ENCODE measurements at regions not wholly inside any gene's neighbourhood (a gene's known extent, or its start where the extent isn't known, plus 50 kb on each side); places are given as distances from the start of the nearest gene placed in this dataset.
A peak's percentile ranks its signal among the peaks of the same experiment; 100 is the strongest.

DNA sequence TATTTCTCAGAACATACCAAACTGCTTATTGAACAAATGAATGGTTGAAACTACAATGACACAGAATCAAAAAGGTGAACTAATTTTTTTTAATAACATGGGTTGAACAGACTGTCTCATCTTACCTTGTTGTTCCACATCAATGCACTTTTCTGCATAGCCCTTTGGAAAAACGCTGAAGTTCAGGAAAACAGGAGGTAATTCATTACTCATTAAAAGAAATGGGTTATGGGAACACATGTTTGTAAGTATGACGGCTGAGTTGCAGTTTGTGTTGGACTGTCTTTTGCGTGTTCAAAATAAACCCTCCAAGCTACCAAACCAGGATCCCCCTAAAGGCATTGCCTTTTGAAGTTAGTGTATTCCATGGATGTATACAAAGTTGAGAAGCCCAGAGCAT lies 514.9 kb upstream of the PKN2 start:
- no peak overlapping the region for H3K4me3 ChIP-seq (ENCODE audit: low read depth, poor library complexity, severe bottlenecking)
- TF ChIP-seq POLR2A (IDR thresholded peaks at IDR 0.05): no peak
- TF ChIP-seq, protein P1, sequence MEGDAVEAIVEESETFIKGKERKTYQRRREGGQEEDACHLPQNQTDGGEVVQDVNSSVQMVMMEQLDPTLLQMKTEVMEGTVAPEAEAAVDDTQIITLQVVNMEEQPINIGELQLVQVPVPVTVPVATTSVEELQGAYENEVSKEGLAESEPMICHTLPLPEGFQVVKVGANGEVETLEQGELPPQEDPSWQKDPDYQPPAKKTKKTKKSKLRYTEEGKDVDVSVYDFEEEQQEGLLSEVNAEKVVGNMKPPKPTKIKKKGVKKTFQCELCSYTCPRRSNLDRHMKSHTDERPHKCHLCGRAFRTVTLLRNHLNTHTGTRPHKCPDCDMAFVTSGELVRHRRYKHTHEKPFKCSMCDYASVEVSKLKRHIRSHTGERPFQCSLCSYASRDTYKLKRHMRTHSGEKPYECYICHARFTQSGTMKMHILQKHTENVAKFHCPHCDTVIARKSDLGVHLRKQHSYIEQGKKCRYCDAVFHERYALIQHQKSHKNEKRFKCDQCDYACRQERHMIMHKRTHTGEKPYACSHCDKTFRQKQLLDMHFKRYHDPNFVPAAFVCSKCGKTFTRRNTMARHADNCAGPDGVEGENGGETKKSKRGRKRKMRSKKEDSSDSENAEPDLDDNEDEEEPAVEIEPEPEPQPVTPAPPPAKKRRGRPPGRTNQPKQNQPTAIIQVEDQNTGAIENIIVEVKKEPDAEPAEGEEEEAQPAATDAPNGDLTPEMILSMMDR (IDR thresholded peaks at IDR 0.05): no peak
- WGBS, 2 donors: 73 to 83% methylated on average over 3 of the region's 3 CpGs
- DNase-seq (ENCODE audit: low spot score in 2 of 2): no peak
- intact Hi-C loops (cut with DNase I; ENCODE audit: low total_unique reads): no loop called here

DNA sequence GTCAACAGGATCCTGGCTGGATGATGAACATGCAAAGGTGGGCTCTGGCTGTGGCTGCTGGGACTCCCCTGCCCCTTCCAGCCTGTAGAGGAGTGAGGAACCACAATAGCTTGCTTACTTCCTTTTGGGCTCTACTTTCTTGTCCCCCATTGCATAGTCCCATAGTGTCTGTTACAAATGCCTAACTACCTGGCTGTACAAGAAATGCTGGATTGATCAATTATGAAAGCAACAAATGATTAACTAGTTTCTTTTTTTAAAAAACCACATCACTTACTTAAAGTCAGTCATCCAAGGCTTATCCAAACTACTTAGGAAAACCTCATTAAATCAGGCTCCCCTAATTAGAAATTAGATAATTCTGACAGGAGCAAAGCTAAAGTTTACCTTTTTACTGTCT lies 514.1 kb upstream of the PKN2 start:
- intact Hi-C loops (cut with DNase I; ENCODE audit: low total_unique reads): no loop called here
- no peak for TF ChIP-seq POLR2A (IDR thresholded peaks at IDR 0.05)
- TF ChIP-seq, protein P1 (IDR thresholded peaks at IDR 0.05): no peak
- no peak for DNase-seq (ENCODE audit: low spot score in 2 of 2)
- no peak overlapping the region for H3K4me3 ChIP-seq (ENCODE audit: low read depth, poor library complexity, severe bottlenecking)

DNA sequence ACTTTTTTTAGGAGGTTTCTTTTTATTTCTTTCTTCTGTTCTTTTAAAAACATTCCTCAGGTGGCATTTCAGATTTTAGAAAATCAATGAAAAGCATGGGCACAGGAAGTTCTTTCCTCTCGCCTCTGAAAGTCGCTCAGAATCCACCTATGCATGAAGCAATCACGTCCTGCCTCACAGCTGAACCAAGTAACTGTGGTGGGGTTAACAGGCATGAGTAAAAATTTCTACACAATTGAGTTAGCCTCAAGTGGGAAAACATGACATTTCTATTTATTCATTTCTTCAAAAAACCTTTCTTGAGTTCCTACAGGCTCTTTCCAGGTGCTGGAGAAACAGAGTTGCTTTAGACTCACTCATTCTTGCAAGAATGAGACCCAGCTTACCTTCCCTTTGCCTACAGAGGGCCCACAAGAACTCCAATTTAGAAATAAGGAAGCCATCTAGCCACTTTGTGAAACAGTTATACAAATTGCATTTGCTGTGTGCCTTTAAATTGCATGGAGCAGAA lies 508.9 kb upstream of the PKN2 start:
- 90 to 97% methylated on average over 3 of the region's 3 CpGs for WGBS, 2 donors
- H3K4me3 ChIP-seq (ENCODE audit: low read depth, poor library complexity, severe bottlenecking): no peak overlapping the region
- intact Hi-C loops (cut with DNase I; ENCODE audit: low total_unique reads): no loop called here
- no peak for TF ChIP-seq POLR2A (IDR thresholded peaks at IDR 0.05)
- DNase-seq (ENCODE audit: low spot score in 2 of 2): no peak

DNA sequence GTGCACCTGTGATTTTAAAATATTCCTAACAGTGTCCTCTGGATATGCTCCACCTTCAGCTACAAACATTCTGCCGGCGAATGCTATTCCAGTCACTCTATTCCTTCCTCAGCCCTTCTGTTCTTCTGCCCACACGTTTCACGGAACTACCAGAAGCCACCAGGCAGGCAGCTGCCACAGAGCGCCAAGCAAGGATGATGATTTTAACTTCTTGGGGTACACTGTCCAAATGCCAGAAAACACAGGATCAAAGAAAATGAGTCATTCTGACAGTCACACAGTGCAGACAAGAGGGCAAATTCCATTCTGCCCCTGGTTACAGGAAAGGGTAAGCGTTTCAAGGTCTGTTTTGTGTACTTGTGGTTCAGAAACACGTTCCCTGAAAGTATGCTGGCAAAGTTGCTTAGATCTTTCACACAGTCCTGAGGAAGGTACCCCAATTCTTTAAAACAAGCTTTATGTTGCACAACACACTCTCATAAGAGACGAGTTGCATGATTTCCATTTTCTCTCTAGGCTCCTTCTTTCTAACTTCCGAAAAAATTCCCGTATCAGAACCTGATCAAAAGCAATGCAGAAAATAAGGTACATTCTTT lies 508.3 kb upstream of the PKN2 start:
- DNase-seq (ENCODE audit: low spot score in 2 of 2): no peak
- TF ChIP-seq, protein P1 (IDR thresholded peaks at IDR 0.05): no peak
- TF ChIP-seq POLR2A (IDR thresholded peaks at IDR 0.05): no peak
- WGBS, 2 donors: 49 to 58% methylated on average over 10 of the region's 10 CpGs
- intact Hi-C loops (cut with DNase I; ENCODE audit: low total_unique reads): no loop called here
- no peak overlapping the region for H3K4me3 ChIP-seq (ENCODE audit: low read depth, poor library complexity, severe bottlenecking)

DNA sequence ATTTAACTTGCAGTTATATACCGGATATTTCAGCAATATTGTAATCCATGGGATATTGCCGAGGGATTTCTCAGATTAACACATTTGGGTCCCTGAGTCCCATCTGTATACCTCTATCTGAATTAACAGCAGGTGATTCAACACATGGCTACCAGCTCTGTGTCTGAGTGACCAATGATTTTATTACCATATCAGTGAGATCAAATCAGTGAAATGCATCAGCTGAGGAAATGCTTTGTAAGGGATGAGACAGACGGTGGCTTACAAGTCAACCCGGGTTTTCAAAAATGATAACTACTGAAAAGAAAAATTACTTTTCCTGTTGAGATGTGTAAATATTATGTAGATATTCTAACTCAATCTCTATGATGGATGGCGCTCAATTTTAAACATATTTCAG lies 504.1 kb upstream of the PKN2 start:
- DNase-seq (ENCODE audit: low spot score in 2 of 2): no peak
- TF ChIP-seq, protein P1 (IDR thresholded peaks at IDR 0.05): no peak
- TF ChIP-seq POLR2A (IDR thresholded peaks at IDR 0.05): no peak
- 80 to 86% methylated on average over 5 of the region's 5 CpGs for WGBS, 2 donors
- H3K4me3 ChIP-seq (ENCODE audit: low read depth, poor library complexity, severe bottlenecking): no peak overlapping the region
- intact Hi-C loops (cut with DNase I; ENCODE audit: low total_unique reads): no loop called here

DNA sequence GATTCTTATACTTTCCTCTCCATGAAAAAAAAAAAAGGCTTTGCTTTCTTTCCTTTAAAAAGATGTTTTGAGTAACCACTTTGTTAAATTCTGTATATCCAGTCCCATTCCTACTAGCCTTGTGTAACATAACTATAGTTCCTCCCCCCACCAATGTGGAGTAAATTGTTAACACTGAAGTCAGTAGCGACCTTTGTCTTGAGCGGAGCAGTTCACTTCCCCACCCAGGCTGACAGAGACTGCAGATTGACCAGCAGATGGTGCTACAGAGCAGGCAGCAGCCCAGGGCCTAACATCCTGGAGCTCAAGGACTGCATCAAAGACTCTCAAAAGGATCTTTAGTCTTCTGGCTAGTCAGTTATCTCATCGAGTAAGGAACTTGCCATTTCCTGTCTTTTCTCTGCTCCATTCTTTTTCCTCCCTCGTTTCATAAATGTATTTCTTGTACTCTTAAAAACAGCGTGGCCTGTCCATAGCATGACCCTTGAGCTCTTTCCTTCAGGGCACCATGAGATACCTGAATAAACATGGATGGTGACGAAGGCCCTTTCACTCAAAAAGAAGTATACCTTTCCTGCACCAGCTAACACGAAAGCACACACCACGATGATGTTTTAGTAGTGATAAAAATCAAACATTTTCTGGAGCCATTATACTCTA lies 503.5 kb upstream of the PKN2 start:
- 44 to 45% methylated on average over 8 of the region's 8 CpGs for WGBS, 2 donors
- TF ChIP-seq POLR2A (IDR thresholded peaks at IDR 0.05): no peak
- TF ChIP-seq, protein P1 (IDR thresholded peaks at IDR 0.05): no peak
- peak; percentile 35 to 87 for DNase-seq (ENCODE audit: low spot score in 2 of 2)
- intact Hi-C loops (cut with DNase I; ENCODE audit: low total_unique reads): no loop called here
- H3K4me3 ChIP-seq (ENCODE audit: low read depth, poor library complexity, severe bottlenecking): no peak overlapping the region

Measured in lower leg skin (tissue), 4 donors.